ENCODE measurements at regions not wholly inside any gene's neighbourhood (a gene's known extent, or its start where the extent isn't known, plus 50 kb on each side); places are given as distances from the start of the nearest gene placed in this dataset.

DNA sequence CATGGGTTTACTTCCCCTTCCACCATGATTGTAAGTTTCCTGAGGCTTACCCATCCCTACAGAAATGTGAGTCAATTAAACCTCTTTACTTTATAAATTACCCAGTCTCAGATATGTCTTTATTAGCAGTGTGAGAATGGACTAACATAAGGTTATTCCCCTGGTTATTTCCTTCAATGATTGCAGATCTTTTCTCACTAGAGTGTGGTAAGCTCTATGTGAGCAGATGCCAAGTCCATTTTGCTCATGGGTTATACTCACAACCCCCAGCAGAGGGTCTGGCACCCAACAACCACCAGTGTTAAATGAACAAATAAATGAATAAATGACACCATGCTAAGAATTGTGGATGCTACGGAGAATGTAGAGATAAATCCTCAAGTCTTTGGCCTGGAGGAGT is 472.8 kb downstream of the LIG4 start:
- Mint-ChIP-seq H3K36me3 (ENCODE audit: low read depth) (no peaks in the 10 kb centered on the region), H3K27me3 (no peaks in the 10 kb centered on the region), H3K4me3 (no peak overlapping the region), H3K9me3 (no peaks in the 10 kb centered on the region), H3K4me1 (ENCODE audit: low read depth) (no peaks in the 10 kb centered on the region), H3K27ac (no peak overlapping the region)
- DNase-seq, result no peak

DNA sequence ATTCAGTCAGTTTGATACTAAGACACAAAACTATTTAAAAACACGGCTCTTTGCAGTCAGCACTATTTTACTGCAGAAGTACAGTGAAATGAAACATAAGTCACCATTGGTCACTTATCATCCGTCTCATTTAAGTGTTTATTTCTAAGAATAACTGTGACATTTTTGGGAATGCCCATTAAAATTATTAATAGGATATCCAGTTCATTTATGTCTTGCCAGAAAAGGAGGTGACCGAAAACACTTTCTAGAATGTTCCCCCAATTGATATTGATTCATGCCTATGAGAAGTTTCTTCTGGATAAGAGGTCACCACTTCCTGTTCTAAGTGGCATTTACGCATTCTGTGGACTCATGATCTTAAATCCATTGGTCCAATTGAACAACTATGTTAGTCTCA is 477.3 kb downstream of the LIG4 start:
- Mint-ChIP-seq H3K4me1 (ENCODE audit: low read depth) (no peaks in the 10 kb centered on the region), H3K36me3 (ENCODE audit: low read depth) (no peaks in the 10 kb centered on the region), H3K27ac (no peak overlapping the region), H3K4me3 (no peak overlapping the region), H3K9me3 (no peaks in the 10 kb centered on the region), H3K27me3 (no peaks in the 10 kb centered on the region)
- no peak for DNase-seq

DNA sequence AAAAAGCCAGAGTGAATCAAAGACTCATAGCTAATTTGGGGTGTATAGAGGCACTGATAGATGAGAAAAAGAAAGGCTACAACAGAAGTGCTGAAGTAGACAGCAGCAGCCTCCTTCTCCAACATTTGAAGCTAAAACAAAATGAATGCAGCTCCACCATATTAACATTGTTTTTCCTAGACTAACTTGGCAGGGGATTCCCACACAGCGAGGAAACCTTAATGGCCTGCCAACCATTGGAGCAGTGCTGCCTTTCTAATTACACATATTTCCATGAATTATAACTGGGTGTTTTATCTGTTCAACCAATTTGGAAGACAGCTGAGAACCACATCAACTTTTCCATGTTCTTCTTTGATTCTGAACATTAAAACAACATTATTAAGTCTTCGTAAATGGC is 478.6 kb downstream of the LIG4 start:
- no peak for DNase-seq
- Mint-ChIP-seq H3K27me3 (no peaks in the 10 kb centered on the region), H3K9me3 (no peaks in the 10 kb centered on the region), H3K27ac (no peak overlapping the region), H3K4me1 (ENCODE audit: low read depth) (no peaks in the 10 kb centered on the region), H3K36me3 (ENCODE audit: low read depth) (no peaks in the 10 kb centered on the region), H3K4me3 (no peak overlapping the region)

DNA sequence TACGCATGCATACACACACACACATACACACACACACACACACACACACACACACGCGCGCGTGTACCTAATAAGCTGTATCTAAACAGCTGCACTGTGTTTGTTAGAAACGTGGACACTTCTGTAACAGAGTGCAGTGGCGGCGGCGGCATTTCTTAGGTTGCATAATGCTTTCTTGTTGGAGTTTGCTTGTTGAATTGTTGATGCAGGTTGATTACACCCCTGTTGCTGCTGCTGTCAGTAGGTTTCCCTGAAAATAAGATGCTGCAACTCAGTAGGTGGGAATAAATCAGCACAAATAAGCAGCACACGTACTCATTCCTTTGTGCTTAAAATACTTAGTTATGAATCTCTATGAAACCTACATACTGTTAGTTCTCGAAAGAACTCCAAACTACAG is 479.2 kb downstream of the LIG4 start:
- no peak for DNase-seq
- H3K36me3 Mint-ChIP-seq (ENCODE audit: low read depth), result no peaks in the 10 kb centered on the region
- H3K9me3 Mint-ChIP-seq, result no peaks in the 10 kb centered on the region
- H3K27ac Mint-ChIP-seq, result no peak overlapping the region
- no peaks in the 10 kb centered on the region for H3K4me1 Mint-ChIP-seq (ENCODE audit: low read depth)
- no peak overlapping the region for H3K4me3 Mint-ChIP-seq
- H3K27me3 Mint-ChIP-seq, result no peaks in the 10 kb centered on the region

DNA sequence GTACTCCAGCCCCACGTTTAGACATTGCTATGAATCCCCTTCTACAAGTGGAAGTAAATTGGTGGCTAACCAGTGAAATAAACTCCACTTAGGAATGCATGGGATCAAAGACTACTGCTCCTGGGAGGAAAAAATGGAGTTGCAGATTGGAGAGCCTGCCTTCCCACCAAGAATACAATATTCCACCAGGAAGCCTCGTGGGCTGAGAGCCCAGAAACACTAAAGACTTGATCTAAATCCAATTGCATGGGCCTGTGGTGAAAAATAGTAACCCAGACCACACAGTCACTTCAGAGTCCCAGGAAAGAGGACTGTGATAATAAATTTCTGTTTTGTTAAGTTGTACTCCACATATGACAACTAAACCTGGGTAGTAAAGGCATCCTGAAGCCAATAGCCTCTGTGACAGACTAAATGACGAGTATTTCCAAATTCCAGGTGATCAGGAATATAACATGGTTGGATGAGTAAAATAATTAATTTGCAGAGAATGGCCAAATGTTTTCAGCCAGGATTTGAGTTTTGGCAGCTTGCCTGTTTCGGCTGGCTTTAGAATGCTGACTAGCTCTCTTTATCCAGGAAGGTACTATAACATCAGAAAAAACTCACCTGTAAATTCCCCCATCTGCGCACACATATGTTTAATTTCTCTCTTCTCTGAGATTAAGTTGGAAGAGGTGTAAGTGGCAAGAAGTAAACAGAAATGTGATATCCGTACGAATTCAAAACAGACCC is 480.3 kb downstream of the LIG4 start:
- Mint-ChIP-seq H3K36me3 (ENCODE audit: low read depth) (no peaks in the 10 kb centered on the region), H3K27me3 (no peaks in the 10 kb centered on the region), H3K4me1 (ENCODE audit: low read depth) (no peaks in the 10 kb centered on the region), H3K4me3 (no peak overlapping the region), H3K27ac (no peak overlapping the region), H3K9me3 (no peaks in the 10 kb centered on the region)
- no peak for DNase-seq

DNA sequence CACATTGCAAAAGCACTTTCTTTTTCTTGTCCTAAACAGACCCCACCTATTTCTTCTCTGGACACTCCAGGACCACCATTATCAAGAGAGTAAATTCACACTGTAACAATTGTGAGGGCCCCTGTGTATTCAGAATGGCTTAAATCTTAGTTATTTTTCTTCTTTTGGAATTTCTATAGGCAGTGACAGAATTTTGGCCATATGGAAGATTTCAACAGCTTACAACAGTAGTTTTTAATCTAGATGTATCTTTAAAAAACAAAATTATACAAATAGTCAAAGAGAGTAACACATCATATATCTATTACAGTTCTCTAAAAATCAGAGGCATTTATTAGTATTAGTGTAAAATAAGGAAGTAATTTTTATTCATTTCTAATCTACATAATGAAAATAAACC is 482.1 kb downstream of the LIG4 start:
- no peaks in the 10 kb centered on the region for H3K9me3 Mint-ChIP-seq
- H3K27me3 Mint-ChIP-seq, result no peaks in the 10 kb centered on the region
- no peak overlapping the region for H3K27ac Mint-ChIP-seq

DNA sequence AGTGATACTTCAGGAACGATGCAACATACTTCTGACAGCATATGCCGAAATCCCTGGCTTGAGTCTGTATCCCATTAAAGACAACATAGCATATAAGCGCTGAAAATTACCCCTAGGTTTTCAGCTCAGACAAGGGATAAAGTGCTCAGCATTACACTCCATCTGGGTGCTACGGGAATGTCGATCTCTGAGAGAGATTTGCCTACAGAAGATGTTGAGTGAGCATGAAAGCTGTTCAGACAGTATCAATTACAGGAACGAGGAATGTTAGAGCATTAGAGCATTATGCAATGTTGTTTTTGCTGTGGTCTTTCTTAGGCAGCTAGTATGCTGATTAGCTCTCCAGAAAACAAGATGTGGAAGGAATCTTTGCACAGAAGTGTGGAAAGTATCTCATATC is 484.5 kb downstream of the LIG4 start:
- Mint-ChIP-seq H3K9me3 (no peaks in the 10 kb centered on the region), H3K4me3 (no peak overlapping the region), H3K4me1 (ENCODE audit: low read depth) (no peaks in the 10 kb centered on the region), H3K27ac (no peak overlapping the region), H3K27me3 (no peaks in the 10 kb centered on the region), H3K36me3 (ENCODE audit: low read depth) (no peaks in the 10 kb centered on the region)
- DNase-seq, result no peak

More for the DNA sequence above, 482.1 kb downstream of the LIG4 start:
- H3K4me3 Mint-ChIP-seq, result no peak overlapping the region
- H3K36me3 Mint-ChIP-seq (ENCODE audit: low read depth), result no peaks in the 10 kb centered on the region
- no peak for DNase-seq
- H3K4me1 Mint-ChIP-seq (ENCODE audit: low read depth), result no peaks in the 10 kb centered on the region

DNA sequence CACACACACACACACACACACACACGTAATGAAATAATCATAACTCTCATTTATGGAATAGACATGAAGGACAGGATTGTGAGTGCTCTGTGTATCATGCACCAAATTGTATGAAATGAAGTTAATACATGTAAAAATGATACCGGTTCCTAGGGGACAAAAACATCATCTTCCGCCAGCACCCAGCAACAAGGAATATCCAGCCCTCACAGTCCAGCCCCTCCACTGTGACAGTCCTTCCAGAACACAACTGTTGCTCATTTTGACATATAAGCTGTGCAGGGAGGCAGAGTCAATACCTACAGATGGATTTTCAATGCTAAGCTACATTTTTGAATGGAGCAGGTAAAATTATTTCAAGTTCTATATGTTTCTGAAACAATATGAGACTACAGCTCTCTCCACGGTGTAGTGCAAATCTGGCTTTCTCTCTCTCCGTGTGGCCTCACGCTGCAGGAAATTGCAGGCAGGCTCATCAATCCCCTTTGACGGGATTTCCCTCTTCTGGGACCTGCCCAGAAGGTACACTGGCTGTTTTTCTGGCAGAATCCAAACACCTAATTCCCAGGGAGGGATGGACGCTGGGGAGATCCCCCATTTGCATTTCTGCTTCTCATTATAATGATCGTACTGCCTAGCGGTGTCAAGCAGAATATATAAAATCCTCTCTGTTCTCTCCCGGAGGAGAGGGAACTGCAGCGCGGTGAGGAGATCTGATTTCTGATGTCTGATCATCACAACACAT is 494.0 kb downstream of the LIG4 start:
- no peak overlapping the region for H3K4me3 Mint-ChIP-seq
- H3K9me3 Mint-ChIP-seq, result peaks cover 7% of the 10 kb centered on the region
- no peak for DNase-seq
- H3K4me1 Mint-ChIP-seq (ENCODE audit: low read depth), result no peaks in the 10 kb centered on the region
- H3K27ac Mint-ChIP-seq, result no peak overlapping the region
- H3K27me3 Mint-ChIP-seq, result no peaks in the 10 kb centered on the region
- no peaks in the 10 kb centered on the region for H3K36me3 Mint-ChIP-seq (ENCODE audit: low read depth)

DNA sequence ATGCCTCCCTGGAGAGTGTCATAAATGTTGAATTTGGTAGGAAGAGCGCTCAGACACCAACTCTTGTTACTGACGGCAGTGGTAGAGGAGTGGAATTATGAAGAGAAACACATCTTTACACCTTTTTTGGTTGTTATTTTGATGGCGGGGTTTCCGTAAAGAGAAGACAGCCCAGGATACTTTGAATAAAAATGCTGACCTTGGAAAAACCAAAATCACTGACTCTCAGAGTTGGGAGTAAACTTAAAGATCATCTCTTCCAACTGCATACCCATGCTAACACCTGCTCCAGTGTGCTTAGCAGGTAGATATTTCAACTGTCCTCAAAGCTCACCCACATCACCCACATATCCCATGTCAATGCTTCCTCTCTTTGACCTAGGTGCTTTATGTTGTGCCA is 498.6 kb downstream of the LIG4 start:
- H3K27me3 Mint-ChIP-seq, result no peaks in the 10 kb centered on the region
- peaks cover 7% of the 10 kb centered on the region for H3K9me3 Mint-ChIP-seq
- no peak for DNase-seq
- H3K4me3 Mint-ChIP-seq, result no peak overlapping the region
- H3K27ac Mint-ChIP-seq, result no peak overlapping the region
- H3K4me1 Mint-ChIP-seq (ENCODE audit: low read depth), result no peaks in the 10 kb centered on the region
- no peaks in the 10 kb centered on the region for H3K36me3 Mint-ChIP-seq (ENCODE audit: low read depth)

DNA sequence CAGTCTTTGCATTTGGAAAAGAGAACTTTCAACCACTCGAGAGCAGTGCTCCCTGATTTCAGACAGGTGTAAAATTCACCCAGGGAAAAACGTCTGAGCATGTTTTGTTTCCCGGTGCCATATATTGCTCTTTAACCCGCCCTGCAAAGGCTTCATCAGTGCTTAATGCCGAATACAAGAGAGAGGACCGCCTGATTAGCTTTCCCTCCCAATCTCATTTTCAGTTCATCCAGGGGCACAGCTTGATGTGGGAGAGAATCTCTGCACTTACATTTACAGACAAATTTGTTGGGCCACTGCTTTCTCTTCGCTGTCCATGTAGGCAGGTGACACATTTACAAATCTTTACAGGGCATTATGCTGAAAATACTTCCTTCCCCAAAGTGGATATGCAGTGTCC is 499.1 kb downstream of the LIG4 start:
- Mint-ChIP-seq H3K4me3 (no peak overlapping the region), H3K27me3 (no peaks in the 10 kb centered on the region), H3K36me3 (ENCODE audit: low read depth) (no peaks in the 10 kb centered on the region), H3K4me1 (ENCODE audit: low read depth) (no peaks in the 10 kb centered on the region), H3K9me3 (peaks cover 7% of the 10 kb centered on the region), H3K27ac (no peak overlapping the region)
- DNase-seq, result no peak

DNA sequence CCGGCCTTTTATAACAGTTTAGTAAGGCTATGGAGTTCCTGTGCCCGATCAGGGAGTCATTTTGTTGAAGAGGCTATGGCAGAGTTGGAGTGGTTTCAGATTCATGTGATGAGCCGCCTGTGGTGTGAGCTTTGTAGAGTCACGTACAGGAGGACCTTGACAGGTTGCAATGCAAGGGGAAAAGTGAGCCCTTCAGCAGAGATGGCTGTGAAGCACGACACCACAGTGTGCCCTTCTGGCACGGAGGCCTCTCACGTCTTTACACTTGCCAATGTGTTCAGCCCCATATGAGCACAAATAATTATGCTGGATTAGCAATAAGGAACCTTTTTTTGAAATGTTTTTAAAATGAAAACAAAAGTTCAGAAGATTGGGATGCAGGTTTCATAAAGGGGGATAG is 499.8 kb downstream of the LIG4 start:
- peaks cover 7% of the 10 kb centered on the region for H3K9me3 Mint-ChIP-seq
- H3K4me1 Mint-ChIP-seq (ENCODE audit: low read depth), result no peaks in the 10 kb centered on the region
- no peak overlapping the region for H3K4me3 Mint-ChIP-seq
- H3K36me3 Mint-ChIP-seq (ENCODE audit: low read depth), result no peaks in the 10 kb centered on the region
- H3K27ac Mint-ChIP-seq, result no peak overlapping the region
- H3K27me3 Mint-ChIP-seq, result no peaks in the 10 kb centered on the region
- no peak for DNase-seq

DNA sequence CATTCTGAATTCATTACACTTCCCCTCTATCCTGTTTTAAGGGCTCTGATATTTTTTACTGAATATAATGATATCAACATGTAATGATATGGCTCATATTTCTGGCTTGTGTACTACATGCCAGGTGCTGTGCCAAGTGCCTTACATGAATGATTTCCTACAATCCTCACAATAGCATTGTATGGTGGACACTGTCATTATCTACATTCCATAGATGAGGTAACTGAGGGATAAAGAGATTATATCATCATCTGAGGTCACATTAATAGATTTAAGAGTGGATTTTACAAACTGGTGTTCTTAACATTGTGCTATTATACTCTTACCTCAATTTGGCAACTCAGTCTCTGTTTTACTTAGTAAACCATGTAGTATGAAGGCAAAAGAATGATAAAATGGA is 502.0 kb downstream of the LIG4 start:
- DNase-seq, result no peak

DNA sequence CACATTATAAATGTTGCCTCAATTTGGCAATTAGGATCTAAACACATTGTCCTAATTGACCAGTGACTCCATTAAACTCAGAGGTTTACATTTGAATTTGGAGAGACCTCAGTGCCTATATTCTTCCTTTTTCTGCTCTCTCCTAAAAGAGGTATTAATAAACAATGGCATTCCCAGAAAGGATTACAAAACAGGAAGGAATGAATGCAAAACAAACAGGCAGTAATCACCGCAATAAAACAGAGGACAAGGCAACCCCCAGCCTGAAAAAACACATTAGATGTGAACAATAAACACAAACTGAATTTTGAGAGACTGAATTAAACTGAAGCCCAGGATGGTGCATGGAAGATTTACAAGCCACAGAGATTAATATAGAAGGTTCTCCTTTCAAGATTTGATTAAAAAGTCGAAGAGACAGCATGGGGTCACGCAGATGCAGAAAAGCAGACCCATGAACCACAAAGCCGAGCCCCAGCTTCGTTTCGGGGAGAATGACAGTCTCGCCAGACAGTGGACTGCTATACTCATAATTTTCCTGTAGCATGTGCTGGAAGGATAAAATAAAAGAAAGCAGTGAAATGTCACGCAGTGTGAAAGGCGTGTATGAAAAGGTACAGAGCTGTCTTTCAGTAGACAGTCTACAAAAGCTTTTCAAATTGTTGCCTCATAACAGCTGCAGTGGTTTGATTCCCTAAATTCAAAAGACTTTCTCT is 503.0 kb downstream of the LIG4 start:
- no peak for DNase-seq
- Mint-ChIP-seq H3K27ac (no peak overlapping the region), H3K27me3 (no peaks in the 10 kb centered on the region), H3K9me3 (no peaks in the 10 kb centered on the region), H3K4me1 (ENCODE audit: low read depth) (no peaks in the 10 kb centered on the region), H3K36me3 (ENCODE audit: low read depth) (no peaks in the 10 kb centered on the region), H3K4me3 (no peak overlapping the region)

More for the DNA sequence above, 502.0 kb downstream of the LIG4 start:
- Mint-ChIP-seq H3K27ac (no peak overlapping the region), H3K9me3 (no peaks in the 10 kb centered on the region), H3K27me3 (no peaks in the 10 kb centered on the region), H3K36me3 (ENCODE audit: low read depth) (no peaks in the 10 kb centered on the region), H3K4me1 (ENCODE audit: low read depth) (no peaks in the 10 kb centered on the region), H3K4me3 (no peak overlapping the region)

DNA sequence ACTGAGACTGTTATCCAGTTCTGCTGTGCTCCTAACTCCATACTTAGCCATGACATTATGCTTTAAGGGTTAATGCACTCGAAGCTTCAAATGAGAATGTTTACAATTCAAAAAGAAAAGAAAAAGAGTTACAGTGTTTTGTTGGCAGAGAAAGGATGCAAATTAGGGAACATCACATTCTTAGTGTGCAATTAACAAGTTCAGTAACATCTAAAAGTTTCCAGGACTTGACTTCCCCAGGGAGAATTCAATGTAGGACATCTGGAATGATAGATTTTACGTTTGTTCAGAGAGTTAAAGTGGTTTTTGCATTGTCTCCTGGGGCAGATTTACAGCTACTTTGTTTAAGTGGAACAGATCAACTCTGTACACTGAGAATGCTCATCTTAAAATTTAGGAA is 525.2 kb downstream of the LIG4 start:
- no peak for DNase-seq
- peaks cover 14% of the 10 kb centered on the region for H3K9me3 Mint-ChIP-seq
- no peaks in the 10 kb centered on the region for H3K36me3 Mint-ChIP-seq (ENCODE audit: low read depth)
- H3K4me1 Mint-ChIP-seq (ENCODE audit: low read depth), result no peaks in the 10 kb centered on the region
- H3K27me3 Mint-ChIP-seq, result no peaks in the 10 kb centered on the region
- no peak overlapping the region for H3K27ac Mint-ChIP-seq
- no peak overlapping the region for H3K4me3 Mint-ChIP-seq

DNA sequence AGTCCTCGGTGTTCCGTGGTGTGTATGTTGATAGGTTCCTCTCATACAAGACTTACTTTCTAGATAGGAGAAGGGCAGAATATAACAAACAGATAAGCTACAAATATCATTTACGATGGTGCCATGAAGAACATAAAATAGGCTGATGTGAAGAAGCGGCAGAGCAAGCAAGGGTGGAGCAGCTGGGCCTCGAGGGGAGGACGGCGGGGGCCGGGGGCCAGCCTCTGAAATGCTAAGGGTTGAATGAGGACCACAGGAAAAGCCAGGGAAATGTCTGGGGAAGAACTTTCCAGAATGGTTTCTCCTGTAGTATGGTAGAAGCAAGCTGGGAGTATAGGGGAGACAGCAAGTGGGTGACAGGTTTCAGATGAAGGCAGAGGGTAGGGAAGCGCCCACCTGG is 529.5 kb downstream of the LIG4 start:
- DNase-seq, result no peak
- peaks cover 8% of the 10 kb centered on the region for H3K9me3 Mint-ChIP-seq
- H3K36me3 Mint-ChIP-seq (ENCODE audit: low read depth), result no peaks in the 10 kb centered on the region
- H3K27ac Mint-ChIP-seq, result no peak overlapping the region
- no peaks in the 10 kb centered on the region for H3K4me1 Mint-ChIP-seq (ENCODE audit: low read depth)
- H3K4me3 Mint-ChIP-seq, result no peak overlapping the region
- no peaks in the 10 kb centered on the region for H3K27me3 Mint-ChIP-seq

All from activated T-cell treated with anti-CD3 and anti-CD28 coated beads, Interleukin-2, amount 50 U/mL, for 24 hours (primary cell).